GM18502 (cell line): ENCODE measurements at regions not wholly inside any gene's neighbourhood (a gene's known extent, or its start where the extent isn't known, plus 50 kb on each side); places are given as distances from the start of the nearest gene placed in this dataset.

ENCODE experiments used
- ATAC-seq: cut with Tn5 transposase; IDR thresholded peaks from one replicate; pipeline ENCODE4 v1.9.1; 2021; ENCODE audit warnings: mild to moderate bottlenecking; ENCODE audit not compliant: unreplicated experiment, poor library complexity

GRCh38 chr11:111148953-111149352 is 96.6 kb upstream of the POU2AF2 start:
- no peak for ATAC-seq

- ATAC-seq: no peak
These were observed 97.4 kb upstream of the POU2AF2 start for GRCh38 chr11:111148121-111148520.

GRCh38 chr11:111137846-111138245 is 107.7 kb upstream of the POU2AF2 start:
- no peak for ATAC-seq

- no peak for ATAC-seq
These were observed 109.6 kb upstream of the POU2AF2 start for GRCh38 chr11:111135778-111136570.

- no peak for ATAC-seq
These were observed 110.4 kb upstream of the POU2AF2 start for GRCh38 chr11:111135101-111135500.

GRCh38 chr11:111128076-111128870 is 117.3 kb upstream of the POU2AF2 start:
- no peak for ATAC-seq

- no peak for ATAC-seq
These were observed 120.8 kb upstream of the POU2AF2 start for GRCh38 chr11:111124724-111125123.

- no peak for ATAC-seq
These were observed 121.8 kb upstream of the POU2AF2 start for GRCh38 chr11:111123463-111124398.

- ATAC-seq: no peak
These were observed 124.7 kb upstream of the POU2AF2 start for GRCh38 chr11:111120696-111121302.

GRCh38 chr11:111120161-111120560 is 125.4 kb upstream of the POU2AF2 start:
- ATAC-seq: no peak

GRCh38 chr11:111119751-111120150 is 125.8 kb upstream of the POU2AF2 start:
- ATAC-seq: no peak

GRCh38 chr11:111115890-111116289 is 129.6 kb upstream of the POU2AF2 start:
- peak; percentile 50 for ATAC-seq

- ATAC-seq: no peak
These were observed 131.4 kb upstream of the POU2AF2 start for GRCh38 chr11:111114091-111114490.

GRCh38 chr11:111112614-111113013 is 132.9 kb upstream of the POU2AF2 start:
- no peak for ATAC-seq

- no peak for ATAC-seq
These were observed 138.0 kb upstream of the POU2AF2 start for GRCh38 chr11:111107501-111107900.

- no peak for ATAC-seq
These were observed 138.9 kb upstream of the POU2AF2 start for GRCh38 chr11:111106641-111107040.

GRCh38 chr11:111105566-111105965 is 140.0 kb upstream of the POU2AF2 start:
- no peak for ATAC-seq

GRCh38 chr11:111104185-111104584 is 141.3 kb upstream of the POU2AF2 start:
- no peak for ATAC-seq

GRCh38 chr11:111101881-111102280 is 143.6 kb upstream of the POU2AF2 start:
- no peak for ATAC-seq
